KMS-11 (cell line): ENCODE measurements at regions not wholly inside any gene's neighbourhood (a gene's known extent, or its start where the extent isn't known, plus 50 kb on each side); places are given as distances from the start of the nearest gene placed in this dataset.

Experiments
- H2AFZ ChIP-seq: fragments of 200-600 bp; sonication (generic); 2 replicates; pipeline ENCODE4 v1.6.1; 2016; ENCODE audit warnings: antibody characterized with exemption, mixed run types, low read depth
- H3K27ac ChIP-seq: fragments of 200-600 bp; sonication (generic); 2 replicates; pipeline ENCODE4 v1.6.1; 2016; ENCODE audit warnings: mild to moderate bottlenecking, mixed run types
- H3K27me3 ChIP-seq: fragments of 200-600 bp; sonication (generic); 2 replicates; pipeline ENCODE4 v1.6.1; 2017; ENCODE audit warnings: mild to moderate bottlenecking, low read depth, mixed run types, moderate library complexity; ENCODE audit not compliant: insufficient read depth
- H3K36me3 ChIP-seq: fragments of 200-600 bp; sonication (generic); 2 replicates; pipeline ENCODE4 v1.6.1; 2017; ENCODE audit warnings: mild to moderate bottlenecking, mixed run types; ENCODE audit not compliant: insufficient read depth
- H3K4me1 ChIP-seq: fragments of 200-600 bp; sonication (generic); 2 replicates; pipeline ENCODE4 v1.6.1; 2016; ENCODE audit warnings: mild to moderate bottlenecking, low read depth, mixed run types; ENCODE audit not compliant: poor library complexity, severe bottlenecking
- H3K4me2 ChIP-seq: fragments of 200-600 bp; sonication (generic); 2 replicates; pipeline ENCODE4 v1.7.0; 2016; ENCODE audit warnings: mild to moderate bottlenecking, mixed run types
- H3K4me3 ChIP-seq: fragments of 200-600 bp; sonication (generic); IDR thresholded peaks from 2 replicates; pipeline ENCODE4 v1.6.1; 2017; ENCODE audit warnings: low read depth, low read length, mixed read lengths; ENCODE audit not compliant: insufficient read depth
- H3K79me2 ChIP-seq: fragments of 200-600 bp; sonication (generic); 2 replicates; pipeline ENCODE4 v1.6.1; 2016; ENCODE audit warnings: low read depth, mixed run types; ENCODE audit not compliant: insufficient read depth
- H3K9ac ChIP-seq: fragments of 200-600 bp; sonication (generic); 2 replicates; pipeline ENCODE4 v1.6.1; 2016; ENCODE audit warnings: mild to moderate bottlenecking, mixed run types
- H4K20me1 ChIP-seq: fragments of 200-600 bp; sonication (generic); 2 replicates; pipeline ENCODE4 v1.6.1; 2016; ENCODE audit warnings: mild to moderate bottlenecking, mixed run types; ENCODE audit not compliant: insufficient read depth
- TF ChIP-seq, protein P1 (sequence below): fragments of 200-600 bp; sonication (generic); conservative IDR thresholded peaks from 2 replicates; pipeline ENCODE4 v1.6.1; 2017; ENCODE audit warnings: low read depth, mild to moderate bottlenecking, antibody characterized with exemption, low read length, moderate library complexity, mixed read lengths

DNA sequence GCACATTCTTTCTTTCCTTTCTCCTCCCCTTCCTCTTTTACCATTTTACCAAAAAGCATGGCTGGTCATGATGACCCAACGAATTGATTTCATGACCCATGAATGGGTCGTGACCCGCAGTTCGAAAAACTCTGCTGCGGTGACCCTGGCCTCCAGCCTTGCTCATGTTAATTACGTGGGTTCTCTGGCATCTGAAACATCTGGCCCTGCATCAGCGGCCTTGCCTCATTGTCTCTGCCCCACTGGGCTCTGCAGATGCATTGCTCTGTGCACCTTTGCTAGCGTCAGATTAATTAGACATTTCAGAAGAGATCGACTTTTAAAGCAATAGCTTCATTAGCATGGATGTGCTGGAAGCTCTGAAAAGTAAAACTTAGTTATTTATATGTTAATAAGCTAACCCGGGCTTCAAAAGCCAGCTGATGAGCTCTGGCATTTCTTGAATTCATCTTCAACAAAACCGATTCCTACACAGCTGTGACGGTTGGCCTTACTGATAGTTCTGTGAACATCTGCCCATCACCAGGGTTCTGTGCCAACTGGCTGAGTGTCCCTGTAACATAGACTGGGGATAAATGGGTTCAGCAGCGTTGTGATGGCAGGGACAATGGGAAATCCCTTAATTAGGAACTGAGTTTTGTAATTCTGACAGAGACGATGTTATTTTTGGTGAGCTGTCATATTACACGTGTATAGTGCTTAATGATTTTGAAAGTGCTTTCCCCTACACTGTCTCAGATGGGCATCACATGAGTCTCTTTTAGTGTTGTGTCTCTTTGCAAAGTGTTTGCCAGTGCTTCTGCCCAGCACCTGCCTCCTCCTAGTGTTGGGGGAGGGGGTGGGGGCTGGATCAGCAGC is 225.9 kb upstream of the EEF2KMT start:
- Histone ChIP-seq H3K27ac (no peak overlapping the region), H4K20me1 (no peaks in the 10 kb centered on the region), H3K4me2 (no peak overlapping the region), H3K9ac (no peak overlapping the region), H3K4me1 (no peaks in the 10 kb centered on the region), H3K79me2 (no peaks in the 10 kb centered on the region), H2AFZ (no peak overlapping the region), H3K4me3 (no peak overlapping the region), H3K27me3 (no peaks in the 10 kb centered on the region), H3K36me3 (no peaks in the 10 kb centered on the region)
- TF ChIP-seq, protein P1, sequence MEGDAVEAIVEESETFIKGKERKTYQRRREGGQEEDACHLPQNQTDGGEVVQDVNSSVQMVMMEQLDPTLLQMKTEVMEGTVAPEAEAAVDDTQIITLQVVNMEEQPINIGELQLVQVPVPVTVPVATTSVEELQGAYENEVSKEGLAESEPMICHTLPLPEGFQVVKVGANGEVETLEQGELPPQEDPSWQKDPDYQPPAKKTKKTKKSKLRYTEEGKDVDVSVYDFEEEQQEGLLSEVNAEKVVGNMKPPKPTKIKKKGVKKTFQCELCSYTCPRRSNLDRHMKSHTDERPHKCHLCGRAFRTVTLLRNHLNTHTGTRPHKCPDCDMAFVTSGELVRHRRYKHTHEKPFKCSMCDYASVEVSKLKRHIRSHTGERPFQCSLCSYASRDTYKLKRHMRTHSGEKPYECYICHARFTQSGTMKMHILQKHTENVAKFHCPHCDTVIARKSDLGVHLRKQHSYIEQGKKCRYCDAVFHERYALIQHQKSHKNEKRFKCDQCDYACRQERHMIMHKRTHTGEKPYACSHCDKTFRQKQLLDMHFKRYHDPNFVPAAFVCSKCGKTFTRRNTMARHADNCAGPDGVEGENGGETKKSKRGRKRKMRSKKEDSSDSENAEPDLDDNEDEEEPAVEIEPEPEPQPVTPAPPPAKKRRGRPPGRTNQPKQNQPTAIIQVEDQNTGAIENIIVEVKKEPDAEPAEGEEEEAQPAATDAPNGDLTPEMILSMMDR: no peak

DNA sequence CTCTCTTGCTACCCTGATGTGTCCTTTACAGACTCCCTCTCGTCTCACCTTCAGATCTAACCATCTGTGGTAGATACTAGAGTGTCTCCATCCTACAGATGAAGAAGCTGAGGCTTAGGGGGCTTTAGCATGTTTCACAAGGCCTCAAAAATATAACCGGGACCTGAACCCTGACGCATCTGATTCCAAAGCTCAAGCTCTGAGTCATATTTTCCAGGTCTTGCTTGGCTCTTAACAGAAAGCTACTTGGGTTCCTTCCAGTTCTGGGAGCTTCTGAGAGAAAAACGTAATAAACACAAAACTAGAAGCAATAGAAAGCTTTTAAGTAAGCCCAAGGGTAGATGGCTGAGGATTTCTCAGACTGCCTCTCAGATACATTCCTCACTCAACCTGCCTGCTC is 224.3 kb upstream of the EEF2KMT start:
- H3K27me3 ChIP-seq: no peaks in the 10 kb centered on the region
- no peaks in the 10 kb centered on the region for H3K79me2 ChIP-seq
- TF ChIP-seq, protein P1: no peak
- H3K4me1 ChIP-seq: no peaks in the 10 kb centered on the region
- no peak overlapping the region for H3K27ac ChIP-seq
- H4K20me1 ChIP-seq: no peaks in the 10 kb centered on the region
- no peak overlapping the region for H2AFZ ChIP-seq
- H3K36me3 ChIP-seq: no peaks in the 10 kb centered on the region
- H3K9ac ChIP-seq: no peak overlapping the region
- H3K4me3 ChIP-seq: no peak overlapping the region
- H3K4me2 ChIP-seq: no peak overlapping the region

DNA sequence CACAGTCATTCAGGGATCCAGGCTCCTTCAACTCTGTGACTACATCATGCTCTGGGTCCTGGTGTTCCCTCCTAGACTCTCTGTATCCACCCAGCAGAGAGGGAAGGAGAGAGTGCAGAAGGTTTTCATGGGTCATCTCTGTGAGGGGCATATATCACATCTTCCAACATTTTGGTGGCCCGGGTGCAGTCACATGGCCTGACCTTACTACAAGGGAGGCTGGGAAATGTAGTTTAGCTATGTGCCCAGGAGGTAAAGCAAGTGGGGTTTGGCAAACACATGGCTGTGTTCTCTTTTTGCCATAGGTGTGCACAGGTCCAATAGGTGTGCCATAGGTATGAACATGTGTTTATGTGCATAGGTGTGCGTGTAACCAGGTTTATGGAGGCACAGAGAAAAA is 222.2 kb upstream of the EEF2KMT start:
- Histone ChIP-seq H3K79me2 (no peaks in the 10 kb centered on the region), H3K27me3 (no peaks in the 10 kb centered on the region), H3K9ac (no peak overlapping the region), H4K20me1 (no peaks in the 10 kb centered on the region), H3K4me3 (no peak overlapping the region), H3K4me1 (no peaks in the 10 kb centered on the region), H2AFZ (no peak overlapping the region), H3K4me2 (no peak overlapping the region), H3K36me3 (no peaks in the 10 kb centered on the region), H3K27ac (no peak overlapping the region)
- TF ChIP-seq, protein P1: no peak

DNA sequence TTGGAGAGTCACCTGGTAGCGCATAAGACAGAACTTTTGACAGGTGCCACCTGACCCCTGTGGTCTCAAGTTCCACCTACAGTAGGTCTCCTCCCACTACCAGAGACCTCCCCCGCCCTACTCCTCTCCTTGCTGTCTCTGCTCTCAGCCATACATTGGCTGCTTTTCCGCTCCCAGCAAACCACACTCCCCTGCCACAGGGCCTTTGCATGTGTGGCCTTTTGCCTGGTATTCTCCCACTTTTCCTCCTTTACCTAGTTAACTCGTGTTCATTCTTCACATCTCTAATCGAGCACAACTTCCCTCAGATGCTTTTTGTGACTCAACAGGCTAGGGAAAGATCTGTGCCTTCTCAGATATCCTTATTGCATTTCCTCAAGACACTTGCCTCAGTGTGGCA is 218.3 kb upstream of the EEF2KMT start:
- no peak overlapping the region for H3K27ac ChIP-seq
- H3K36me3 ChIP-seq: no peaks in the 10 kb centered on the region
- H3K4me2 ChIP-seq: no peak overlapping the region
- H2AFZ ChIP-seq: no peak overlapping the region
- no peak overlapping the region for H3K9ac ChIP-seq
- no peaks in the 10 kb centered on the region for H4K20me1 ChIP-seq
- H3K4me1 ChIP-seq: no peaks in the 10 kb centered on the region
- H3K27me3 ChIP-seq: no peaks in the 10 kb centered on the region
- TF ChIP-seq, protein P1: no peak
- H3K4me3 ChIP-seq: no peak overlapping the region
- H3K79me2 ChIP-seq: no peaks in the 10 kb centered on the region
